Dermis microvascular lymphatic vessel endothelial cell (primary cell): ENCODE measurements at regions not wholly inside any gene's neighbourhood (a gene's known extent, or its start where the extent isn't known, plus 50 kb on each side); places are given as distances from the start of the nearest gene placed in this dataset.
"Not testable (repeated sequence)": the region's sequence is repeated elsewhere in the genome, so short reads cannot be mapped to it uniquely, and the experiment has no call there.

Experiments used
- DNase-seq, 2 donors: peaks; one replicate each; pipeline versions ENCODE4 v3.0.0 to v3.0.0-alpha.2; 2010; ENCODE audit warnings: low read depth in 2 of 2

GRCh38 chr9:20238921-20239320, 383.4 kb downstream of the MLLT3 start:
- DNase-seq, result no peak

- no peak for DNase-seq
These were observed 384.6 kb downstream of the MLLT3 start for GRCh38 chr9:20237686-20238085.

GRCh38 chr9:20236676-20237075, 385.6 kb downstream of the MLLT3 start:
- DNase-seq, result no peak

GRCh38 chr9:20235206-20235605, 387.1 kb downstream of the MLLT3 start:
- DNase-seq, result not testable (repeated sequence)

- DNase-seq, result no peak
These were observed 394.2 kb downstream of the MLLT3 start for GRCh38 chr9:20228096-20228495.

GRCh38 chr9:20227166-20227874, 395.0 kb downstream of the MLLT3 start:
- DNase-seq, result no peak

- no peak for DNase-seq
These were observed 396.0 kb downstream of the MLLT3 start for GRCh38 chr9:20226345-20226744.

- no peak for DNase-seq
These were observed 396.5 kb downstream of the MLLT3 start for GRCh38 chr9:20225826-20226225.

- DNase-seq, result no peak
These were observed 397.5 kb downstream of the MLLT3 start for GRCh38 chr9:20224756-20225155.

- no peak for DNase-seq
These were observed 402.0 kb downstream of the MLLT3 start for GRCh38 chr9:20220286-20220685.

- DNase-seq, result no peak
These were observed 402.9 kb downstream of the MLLT3 start for GRCh38 chr9:20219437-20219836.

- DNase-seq, result no peak
These were observed 404.7 kb downstream of the MLLT3 start for GRCh38 chr9:20217596-20217995.

- no peak for DNase-seq
These were observed 405.9 kb downstream of the MLLT3 start for GRCh38 chr9:20216438-20216837.

GRCh38 chr9:20215552-20215951, 406.7 kb downstream of the MLLT3 start:
- DNase-seq, result no peak

GRCh38 chr9:20212806-20213205, 409.5 kb downstream of the MLLT3 start:
- no peak for DNase-seq

GRCh38 chr9:20209391-20210340, 412.6 kb downstream of the MLLT3 start:
- DNase-seq, result no peak

GRCh38 chr9:20208961-20209371, 413.3 kb downstream of the MLLT3 start:
- DNase-seq, result no peak

GRCh38 chr9:20208226-20208625, 414.1 kb downstream of the MLLT3 start:
- no peak for DNase-seq

GRCh38 chr9:20207176-20207575, 415.1 kb downstream of the MLLT3 start:
- DNase-seq, result no peak

- DNase-seq, result no peak
These were observed 416.5 kb downstream of the MLLT3 start for GRCh38 chr9:20205821-20206220.

- no peak for DNase-seq
These were observed 412.2 kb upstream of the SLC24A2 start for GRCh38 chr9:20200991-20201431.

GRCh38 chr9:20200581-20200980, 411.7 kb upstream of the SLC24A2 start:
- DNase-seq, result no peak

GRCh38 chr9:20199111-20199510, 410.3 kb upstream of the SLC24A2 start:
- DNase-seq, result no peak
